ENCODE measurements at regions not wholly inside any gene's neighbourhood (a gene's known extent, or its start where the extent isn't known, plus 50 kb on each side); places are given as distances from the start of the nearest gene placed in this dataset.
"Not testable (repeated sequence)": the region's sequence is repeated elsewhere in the genome, so short reads cannot be mapped to it uniquely, and the experiment has no call there.

DNA sequence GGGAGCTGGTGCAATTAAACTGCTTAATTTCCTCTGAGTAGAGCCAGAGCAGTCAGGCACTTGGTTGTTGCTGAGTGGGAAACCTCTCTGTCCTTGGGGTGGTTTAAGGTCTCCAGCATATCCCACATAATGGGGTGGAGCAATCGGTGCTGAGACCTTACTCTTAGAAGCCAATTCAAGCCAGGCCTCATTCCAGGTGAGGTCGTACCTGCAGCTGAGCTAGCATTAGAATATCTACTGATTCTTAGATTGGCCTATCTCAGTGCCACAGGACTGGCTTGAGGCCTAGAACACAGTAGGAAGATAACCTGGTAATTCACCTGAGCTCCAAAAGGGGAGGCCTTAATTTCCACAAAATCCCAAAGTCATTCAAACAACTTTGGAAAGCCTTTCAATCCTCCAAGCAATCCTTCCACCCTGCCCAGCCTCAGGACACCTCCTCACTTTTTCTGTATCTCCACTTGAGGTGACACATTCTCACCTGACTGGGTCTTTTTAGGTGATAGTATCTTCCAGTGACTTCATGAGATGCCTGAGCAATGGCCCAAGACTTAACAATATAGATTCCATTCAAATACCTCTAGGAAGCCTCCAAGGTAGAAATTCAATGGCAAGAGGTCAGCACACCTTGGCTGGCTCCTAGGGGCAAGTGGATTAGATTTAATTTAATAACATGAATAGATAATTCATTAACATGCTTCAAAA, 91.0 kb downstream of the FEM1C start:
- H3K4me3 ChIP-seq (ENCODE audit: low read depth, low read length) = no peak overlapping the region
- TF ChIP-seq, protein P1, sequence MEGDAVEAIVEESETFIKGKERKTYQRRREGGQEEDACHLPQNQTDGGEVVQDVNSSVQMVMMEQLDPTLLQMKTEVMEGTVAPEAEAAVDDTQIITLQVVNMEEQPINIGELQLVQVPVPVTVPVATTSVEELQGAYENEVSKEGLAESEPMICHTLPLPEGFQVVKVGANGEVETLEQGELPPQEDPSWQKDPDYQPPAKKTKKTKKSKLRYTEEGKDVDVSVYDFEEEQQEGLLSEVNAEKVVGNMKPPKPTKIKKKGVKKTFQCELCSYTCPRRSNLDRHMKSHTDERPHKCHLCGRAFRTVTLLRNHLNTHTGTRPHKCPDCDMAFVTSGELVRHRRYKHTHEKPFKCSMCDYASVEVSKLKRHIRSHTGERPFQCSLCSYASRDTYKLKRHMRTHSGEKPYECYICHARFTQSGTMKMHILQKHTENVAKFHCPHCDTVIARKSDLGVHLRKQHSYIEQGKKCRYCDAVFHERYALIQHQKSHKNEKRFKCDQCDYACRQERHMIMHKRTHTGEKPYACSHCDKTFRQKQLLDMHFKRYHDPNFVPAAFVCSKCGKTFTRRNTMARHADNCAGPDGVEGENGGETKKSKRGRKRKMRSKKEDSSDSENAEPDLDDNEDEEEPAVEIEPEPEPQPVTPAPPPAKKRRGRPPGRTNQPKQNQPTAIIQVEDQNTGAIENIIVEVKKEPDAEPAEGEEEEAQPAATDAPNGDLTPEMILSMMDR (IDR thresholded peaks at IDR 0.05; ENCODE audit: low read depth, low read length) = no peak

DNA sequence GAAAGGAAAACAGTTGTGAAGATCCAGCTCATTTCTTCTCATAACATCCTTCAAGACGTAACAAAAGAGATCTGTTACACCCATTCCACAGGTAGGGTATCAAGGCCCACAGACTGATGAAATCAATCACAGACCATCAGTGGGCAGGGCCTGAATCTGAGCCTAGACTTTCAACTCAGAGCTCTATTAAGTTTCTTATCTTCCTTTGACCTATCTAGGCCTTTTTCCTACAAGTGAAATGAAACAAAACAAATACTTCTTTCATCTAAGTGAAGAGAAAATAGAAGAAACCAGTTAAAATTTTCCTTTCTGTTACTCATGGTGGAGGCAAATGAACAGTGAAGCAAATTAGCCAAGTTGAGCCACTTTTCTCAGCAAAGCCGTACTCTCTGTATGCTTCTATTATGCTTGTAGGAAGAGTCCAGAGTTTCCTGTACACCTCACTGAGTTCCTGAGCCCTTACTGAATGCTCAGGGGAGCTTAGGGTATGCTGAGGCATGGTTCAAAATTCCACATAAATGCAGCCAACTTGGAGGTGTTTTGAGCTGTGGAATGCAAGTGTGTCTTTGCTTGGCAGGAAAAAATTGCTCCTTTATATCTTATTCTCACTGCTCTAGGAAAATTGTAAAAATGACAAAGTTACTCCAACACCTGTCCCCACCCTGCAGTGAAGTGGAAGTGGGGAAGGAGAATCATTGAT, 91.9 kb downstream of the FEM1C start:
- TF ChIP-seq, protein P1 (IDR thresholded peaks at IDR 0.05; ENCODE audit: low read depth, low read length) = no peak
- H3K4me3 ChIP-seq (ENCODE audit: low read depth, low read length) = no peak overlapping the region

DNA sequence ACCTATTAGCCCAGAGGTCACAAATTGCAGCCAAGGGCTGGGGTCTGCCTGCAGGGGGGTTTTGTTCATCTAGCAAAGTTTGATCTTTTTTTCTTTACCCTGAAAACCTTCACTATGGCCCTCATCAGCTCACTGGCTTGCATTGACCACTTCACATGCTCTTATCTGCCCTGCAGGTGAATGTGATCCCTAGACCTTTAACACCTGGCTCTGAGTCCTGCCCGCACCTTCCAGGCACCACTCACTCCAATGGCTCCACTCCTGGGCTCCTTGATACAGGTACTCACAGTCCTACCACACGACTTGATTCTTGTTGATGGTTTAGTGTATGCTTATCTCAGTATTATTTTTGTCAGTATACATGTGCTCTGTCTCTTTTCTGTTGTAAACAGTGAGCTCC, 92.5 kb downstream of the FEM1C start:
- H3K4me3 ChIP-seq (ENCODE audit: low read depth, low read length) = no peak overlapping the region
- TF ChIP-seq, protein P1 (IDR thresholded peaks at IDR 0.05; ENCODE audit: low read depth, low read length) = no peak

DNA sequence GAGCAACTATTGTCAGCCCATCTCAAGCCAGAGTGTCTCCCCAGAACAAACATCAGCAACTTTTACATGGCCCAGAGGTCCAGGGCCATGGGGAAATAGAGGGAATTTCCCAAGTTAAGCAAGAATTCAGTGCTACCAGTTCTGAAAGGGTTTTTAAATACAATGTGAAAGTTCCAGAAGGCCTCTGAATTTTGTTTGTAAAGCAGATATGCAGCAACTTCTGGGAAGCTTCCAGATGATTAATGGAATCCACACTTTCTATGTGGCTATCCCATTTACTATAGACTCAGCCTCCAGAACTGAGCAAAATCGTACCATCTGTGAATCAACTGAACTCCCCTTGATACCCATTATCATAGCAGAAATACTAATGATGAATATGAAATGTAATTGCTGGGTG, 93.8 kb downstream of the FEM1C start:
- H3K4me3 ChIP-seq (ENCODE audit: low read depth, low read length) = no peak overlapping the region
- TF ChIP-seq, protein P1 (IDR thresholded peaks at IDR 0.05; ENCODE audit: low read depth, low read length) = no peak

DNA sequence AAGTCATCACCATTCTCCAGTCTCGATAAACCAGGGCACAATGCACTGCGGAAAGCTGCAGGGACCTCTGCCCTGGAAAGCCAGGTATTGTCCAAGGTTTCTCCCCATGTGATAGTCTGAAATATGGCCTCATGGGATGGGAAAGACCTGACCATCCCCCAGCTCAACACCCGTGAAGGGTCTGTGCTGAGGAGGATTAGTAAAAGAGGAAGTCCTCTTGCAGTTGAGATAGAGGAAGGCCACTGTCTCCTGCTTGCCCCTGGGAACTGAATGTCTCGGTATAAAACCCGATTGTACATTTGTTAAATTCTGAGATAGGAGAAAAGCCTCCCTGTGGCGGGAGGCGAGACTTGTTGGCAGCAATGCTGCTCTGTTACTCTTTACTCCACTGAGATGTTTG, 95.9 kb downstream of the FEM1C start:
- not testable (repeated sequence) for H3K4me3 ChIP-seq (ENCODE audit: low read depth, low read length)

DNA sequence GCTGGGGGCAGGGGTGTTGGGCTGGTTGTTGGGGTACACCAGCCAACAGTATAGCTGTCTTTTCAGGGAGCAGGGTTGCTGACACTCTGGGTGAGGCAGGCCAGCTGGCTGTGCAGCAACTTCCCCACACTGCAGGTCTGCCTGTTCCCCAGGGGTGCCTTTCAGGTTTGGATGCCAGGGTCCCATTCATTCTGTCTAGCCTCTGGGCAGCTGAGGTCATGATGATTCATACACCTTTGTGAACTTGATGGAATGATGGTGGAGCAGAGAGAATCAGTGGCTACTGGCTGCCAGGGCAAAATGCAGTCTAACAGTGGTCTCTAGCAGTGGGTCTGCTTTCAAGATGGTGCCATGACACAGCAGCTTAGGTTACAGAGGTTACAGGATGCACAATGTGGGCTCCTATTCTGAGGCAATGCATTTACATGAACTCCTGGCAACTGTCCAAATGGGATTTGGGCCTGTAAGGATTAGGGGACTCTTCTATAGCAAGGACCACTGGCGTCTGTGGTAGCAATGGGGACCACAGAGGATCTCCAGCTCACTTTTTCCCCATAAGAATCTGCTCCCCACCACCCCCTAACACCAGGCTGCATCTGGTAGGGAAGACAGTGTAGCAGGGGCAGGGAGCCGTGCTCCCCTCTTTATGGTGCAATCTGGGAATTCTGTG, 103.7 kb downstream of the FEM1C start:
- H3K4me3 ChIP-seq (ENCODE audit: low read depth, low read length) = no peak overlapping the region
- TF ChIP-seq, protein P1 (IDR thresholded peaks at IDR 0.05; ENCODE audit: low read depth, low read length) = no peak

DNA sequence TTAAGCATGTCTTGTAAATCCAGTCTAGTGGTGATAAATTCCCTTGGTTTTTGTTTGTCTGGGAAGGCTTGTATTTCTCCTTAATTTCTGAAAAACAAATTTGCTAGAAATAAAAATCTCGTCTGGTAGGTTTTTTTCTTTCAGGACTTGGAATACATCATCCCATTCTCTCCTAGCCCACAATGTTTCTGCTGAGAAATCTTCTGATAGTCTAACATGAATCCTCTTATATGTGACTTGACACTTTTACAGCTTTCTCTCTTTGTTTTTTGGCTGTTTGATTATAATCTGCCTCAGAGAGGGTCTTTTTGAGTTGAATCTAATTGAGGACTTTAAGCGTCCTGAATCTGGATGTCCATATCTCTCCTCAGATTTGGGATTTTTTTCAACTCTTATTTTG, 104.9 kb downstream of the FEM1C start:
- no peak overlapping the region for H3K4me3 ChIP-seq (ENCODE audit: low read depth, low read length)
- TF ChIP-seq, protein P1 (IDR thresholded peaks at IDR 0.05; ENCODE audit: low read depth, low read length) = no peak
